Keratinocyte (primary cell): ENCODE measurements at regions not wholly inside any gene's neighbourhood (a gene's known extent, or its start where the extent isn't known, plus 50 kb on each side); places are given as distances from the start of the nearest gene placed in this dataset.

Experiments
- DNase-seq: peaks from one replicate; pipeline ENCODE4 v3.0.0-alpha.2; 2011; ENCODE audit warnings: low read depth, missing footprints, low spot score
- FAIRE-seq: peaks from 2 replicates; lab custom pipeline; 2011; peaks lifted over from hg19 to GRCh38; lab: Jason Lieb, UNC
- H2AFZ ChIP-seq: 2 replicates; pipeline ENCODE4 v1.6.0; 2012; ENCODE audit warnings: low read length, control low read depth, inconsistent platforms; ENCODE audit not compliant: control insufficient read depth
- H3K27ac ChIP-seq: 2 replicates; pipeline ENCODE4 v1.5.1; 2011; ENCODE audit warnings: low read length; ENCODE audit not compliant: control insufficient read depth, insufficient read depth
- H3K27me3 ChIP-seq: 3 replicates; pipeline ENCODE4 v1.6.0; 2011; ENCODE audit warnings: low read length; ENCODE audit not compliant: control insufficient read depth, insufficient read depth; ENCODE audit errors: extremely low read depth
- H3K36me3 ChIP-seq, 2 experiments: 2 replicates in 1 of 2; 3 replicates in 1 of 2; pipeline ENCODE4 v1.5.1; 2011; ENCODE audit warnings: low read length in 2 of 2, mild to moderate bottlenecking in 1 of 2; ENCODE audit not compliant: control insufficient read depth in 2 of 2, insufficient read depth in 2 of 2; ENCODE audit errors: extremely low read depth in 1 of 2
- H3K4me1 ChIP-seq: 3 replicates; pipeline ENCODE4 v1.5.1; 2011; ENCODE audit warnings: low read length; ENCODE audit not compliant: control insufficient read depth, insufficient read depth; ENCODE audit errors: extremely low read depth
- H3K4me2 ChIP-seq: 3 replicates; pipeline ENCODE4 v1.6.0; 2011; ENCODE audit warnings: low read depth, low read length; ENCODE audit not compliant: control insufficient read depth, insufficient read depth; ENCODE audit errors: extremely low read depth
- H3K4me3 ChIP-seq, 3 experiments: fragments of 200-600 bp in 1 of 3; sonication (generic) in 1 of 3; 2 replicates in 2 of 3; 3 replicates in 1 of 3; pipeline ENCODE4 v1.5.1; 2011 to 2016; ENCODE audit warnings: low read length in 3 of 3, mild to moderate bottlenecking in 3 of 3, control low read depth in 2 of 3, inconsistent platforms in 1 of 3, low read depth in 1 of 3, mixed read lengths in 1 of 3, mixed run types in 1 of 3, moderate library complexity in 1 of 3; ENCODE audit not compliant: control insufficient read depth in 2 of 3, insufficient read depth in 2 of 3; ENCODE audit errors: extremely low read depth in 1 of 3
- H3K79me2 ChIP-seq: 2 replicates; pipeline ENCODE4 v1.6.0; 2012; ENCODE audit warnings: low read length; ENCODE audit not compliant: control insufficient read depth, insufficient read depth
- H3K9ac ChIP-seq: 3 replicates; pipeline ENCODE4 v1.6.0; 2011; ENCODE audit warnings: low read length; ENCODE audit not compliant: control insufficient read depth, insufficient read depth; ENCODE audit errors: extremely low read depth
- H3K9me1 ChIP-seq: 3 replicates; pipeline ENCODE4 v1.6.0; 2011; ENCODE audit warnings: low read length; ENCODE audit not compliant: control insufficient read depth, insufficient read depth; ENCODE audit errors: extremely low read depth
- H3K9me3 ChIP-seq: 2 replicates; pipeline ENCODE4 v1.5.1; 2012; ENCODE audit warnings: low read depth, low read length; ENCODE audit not compliant: control insufficient read depth
- H4K20me1 ChIP-seq: 3 replicates; pipeline ENCODE4 v1.6.0; 2011; ENCODE audit warnings: low read length; ENCODE audit not compliant: control insufficient read depth, insufficient read depth; ENCODE audit errors: extremely low read depth
- EZH2 ChIP-seq: IDR thresholded peaks from one replicate; pipeline ENCODE4 v1.6.1; 2012; ENCODE audit warnings: inconsistent platforms, mild to moderate bottlenecking, low read length, moderate library complexity
- dilution Hi-C: fragments of 300-500 bp; cut with MboI; formaldehyde crosslinking; loops from one replicate; pipeline ENCODE4 v1.7.0; 2020; ENCODE audit warnings: low sequenced_read_pairs; ENCODE audit not compliant: extremely low pct_ligation_motif_present
- TF ChIP-seq, protein P1 (sequence below), 3 experiments: IDR thresholded peaks in 1 of 3; conservative IDR thresholded peaks in 1 of 3; optimal IDR thresholded peaks in 1 of 3; 2 replicates in 2 of 3; 3 replicates in 1 of 3; pipeline versions ENCODE3 to v1.5.1; 2011; ENCODE audit warnings: low read length in 3 of 3, mild to moderate bottlenecking in 3 of 3, moderate library complexity in 2 of 3, control low read depth in 1 of 3, inconsistent platforms in 1 of 3; ENCODE audit not compliant: insufficient read depth in 2 of 3; ENCODE audit errors: extremely low read depth in 1 of 3

- Histone ChIP-seq H3K9ac (no peak overlapping the region), H3K9me1 (no peaks in the 10 kb centered on the region), H3K27ac (no peak overlapping the region), H3K4me2 (no peak overlapping the region), H3K27me3 (no peaks in the 10 kb centered on the region), H3K79me2 (no peaks in the 10 kb centered on the region), H3K36me3 (no peaks in the 10 kb centered on the region), H3K4me1 (no peaks in the 10 kb centered on the region), H4K20me1 (no peaks in the 10 kb centered on the region), H3K4me3 (no peak overlapping the region), H3K9me3 (no peaks in the 10 kb centered on the region), H2AFZ (no peak overlapping the region)
- DNase-seq, result no peak
- dilution Hi-C loops, result no loop called here
- TF ChIP-seq, protein P1, sequence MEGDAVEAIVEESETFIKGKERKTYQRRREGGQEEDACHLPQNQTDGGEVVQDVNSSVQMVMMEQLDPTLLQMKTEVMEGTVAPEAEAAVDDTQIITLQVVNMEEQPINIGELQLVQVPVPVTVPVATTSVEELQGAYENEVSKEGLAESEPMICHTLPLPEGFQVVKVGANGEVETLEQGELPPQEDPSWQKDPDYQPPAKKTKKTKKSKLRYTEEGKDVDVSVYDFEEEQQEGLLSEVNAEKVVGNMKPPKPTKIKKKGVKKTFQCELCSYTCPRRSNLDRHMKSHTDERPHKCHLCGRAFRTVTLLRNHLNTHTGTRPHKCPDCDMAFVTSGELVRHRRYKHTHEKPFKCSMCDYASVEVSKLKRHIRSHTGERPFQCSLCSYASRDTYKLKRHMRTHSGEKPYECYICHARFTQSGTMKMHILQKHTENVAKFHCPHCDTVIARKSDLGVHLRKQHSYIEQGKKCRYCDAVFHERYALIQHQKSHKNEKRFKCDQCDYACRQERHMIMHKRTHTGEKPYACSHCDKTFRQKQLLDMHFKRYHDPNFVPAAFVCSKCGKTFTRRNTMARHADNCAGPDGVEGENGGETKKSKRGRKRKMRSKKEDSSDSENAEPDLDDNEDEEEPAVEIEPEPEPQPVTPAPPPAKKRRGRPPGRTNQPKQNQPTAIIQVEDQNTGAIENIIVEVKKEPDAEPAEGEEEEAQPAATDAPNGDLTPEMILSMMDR (optimal IDR thresholded peaks at IDR 0.05 in 1 of 3, IDR thresholded peaks at IDR 0.05 in 1 of 3, conservative IDR thresholded peaks at IDR 0.05 in 1 of 3; ENCODE audit: extremely low read depth in 1 of 3, insufficient read depth in 2 of 3, low read length in 3 of 3), result no peak
- no peak for TF ChIP-seq EZH2
- no peak for FAIRE-seq
Observed at GRCh38 chr22:47808886-47809620, 1046.6 kb downstream of the TBC1D22A start.

DNA sequence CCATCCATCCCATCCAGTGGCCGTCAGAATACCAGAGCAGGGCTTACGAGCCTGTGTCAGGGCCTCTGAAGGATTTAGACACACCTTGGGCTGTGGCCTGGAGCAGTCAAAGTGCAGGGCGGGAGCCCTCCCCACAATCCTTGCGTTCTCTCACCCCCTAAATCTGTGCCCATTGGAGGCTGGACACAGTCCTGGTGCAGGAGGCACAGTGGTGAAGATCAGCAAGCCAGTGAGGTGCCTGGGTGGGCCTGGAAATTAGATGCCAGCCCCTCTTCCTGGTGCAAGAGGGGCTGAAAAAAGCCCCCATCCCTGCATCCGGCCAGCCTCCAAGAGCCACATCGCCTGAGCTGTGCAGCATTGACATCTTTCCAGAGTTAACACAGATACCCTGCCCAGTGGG, 1045.8 kb downstream of the TBC1D22A start:
- FAIRE-seq (no peak), DNase-seq (no peak)
- Histone ChIP-seq H3K79me2 (no peaks in the 10 kb centered on the region), H3K27ac (no peak overlapping the region), H3K36me3 (no peaks in the 10 kb centered on the region), H2AFZ (no peak overlapping the region), H3K4me1 (no peaks in the 10 kb centered on the region), H3K9ac (no peak overlapping the region), H3K27me3 (no peaks in the 10 kb centered on the region), H4K20me1 (no peaks in the 10 kb centered on the region), H3K4me3 (no peak overlapping the region), H3K9me3 (no peaks in the 10 kb centered on the region), H3K9me1 (no peaks in the 10 kb centered on the region), H3K4me2 (no peak overlapping the region)
- dilution Hi-C loops, result no loop called here
- TF ChIP-seq, protein P1 (optimal IDR thresholded peaks at IDR 0.05 in 1 of 3, IDR thresholded peaks at IDR 0.05 in 1 of 3, conservative IDR thresholded peaks at IDR 0.05 in 1 of 3; ENCODE audit: extremely low read depth in 1 of 3, insufficient read depth in 2 of 3, low read length in 3 of 3), result no peak
- no peak for TF ChIP-seq EZH2
